Large intestine (tissue), 3 donors: ENCODE measurements at regions not wholly inside any gene's neighbourhood (a gene's known extent, or its start where the extent isn't known, plus 50 kb on each side); places are given as distances from the start of the nearest gene placed in this dataset.
A peak's percentile ranks its signal among the peaks of the same experiment; 100 is the strongest.
"Not testable (repeated sequence)": the region's sequence is repeated elsewhere in the genome, so short reads cannot be mapped to it uniquely, and the experiment has no call there.

Source experiments
- DNase-seq, 2 donors: peaks; one replicate each; pipeline versions ENCODE4 v3.0.0 to v3.0.0-alpha.2; 2013
- H3K27ac ChIP-seq: one replicate; pipeline ENCODE4 v1.5.1; 2013; ENCODE audit warnings: low read length
- H3K27me3 ChIP-seq: 2 replicates; pipeline ENCODE4 v1.6.1; 2013; ENCODE audit warnings: low read length; ENCODE audit not compliant: control insufficient read depth, insufficient read depth
- H3K36me3 ChIP-seq: 2 replicates; pipeline ENCODE4 v1.6.1; 2013; ENCODE audit warnings: low read length; ENCODE audit not compliant: control insufficient read depth, insufficient read depth
- H3K4me1 ChIP-seq: one replicate; pipeline ENCODE4 v1.6.1; 2013; ENCODE audit warnings: low read length; ENCODE audit not compliant: control insufficient read depth, insufficient read depth
- H3K4me3 ChIP-seq: one replicate; pipeline ENCODE4 v1.5.1; 2013; ENCODE audit warnings: low read length
- H3K9me3 ChIP-seq: one replicate; pipeline ENCODE4 v1.6.1; 2013; ENCODE audit warnings: mild to moderate bottlenecking, low read depth, low read length, moderate library complexity; ENCODE audit not compliant: control insufficient read depth
- WGBS: methylation state at CpG from one replicate; pipeline ENCODE4 v1.1.5; 2013; ENCODE audit warnings: low lambda C conversion rate; ENCODE audit not compliant: insufficient coverage; 5-methylcytosine and 5-hydroxymethylcytosine counted together

DNA sequence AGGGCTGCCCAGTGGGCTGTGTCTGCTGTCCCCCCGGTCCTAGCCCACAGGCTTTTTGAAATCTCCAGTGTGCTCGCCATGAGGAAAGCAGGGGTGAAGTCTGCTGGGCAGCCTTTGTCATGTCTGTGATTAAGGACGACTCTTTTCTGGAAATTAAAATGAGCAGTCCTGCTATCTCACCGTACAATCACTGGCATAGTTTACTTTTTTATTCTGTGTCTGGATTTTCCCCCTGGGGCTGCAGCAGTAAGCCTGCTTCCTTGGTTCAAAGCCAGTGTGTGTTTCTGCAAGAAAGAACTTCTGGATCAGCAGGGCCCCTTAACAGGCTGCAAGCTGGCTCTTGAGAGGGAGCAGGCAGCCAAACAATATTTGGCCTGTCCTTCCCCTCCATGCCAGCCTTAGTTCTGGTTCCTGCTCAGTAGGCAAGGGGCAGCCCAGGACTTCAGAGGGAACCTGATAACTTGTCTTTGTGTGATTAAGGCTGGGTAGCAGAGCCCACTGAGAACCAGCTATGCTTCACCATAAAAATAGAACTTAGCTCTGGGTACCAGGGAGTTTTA is 310.1 kb upstream of the PLGLB2 start:
- H3K36me3 ChIP-seq, H3K9me3 ChIP-seq, H3K27ac ChIP-seq, H3K4me1 ChIP-seq, H3K27me3 ChIP-seq, H3K4me3 ChIP-seq, DNase-seq: not testable (repeated sequence)
- no CpG with 5 or more reads among the region's 4 CpGs for WGBS

DNA sequence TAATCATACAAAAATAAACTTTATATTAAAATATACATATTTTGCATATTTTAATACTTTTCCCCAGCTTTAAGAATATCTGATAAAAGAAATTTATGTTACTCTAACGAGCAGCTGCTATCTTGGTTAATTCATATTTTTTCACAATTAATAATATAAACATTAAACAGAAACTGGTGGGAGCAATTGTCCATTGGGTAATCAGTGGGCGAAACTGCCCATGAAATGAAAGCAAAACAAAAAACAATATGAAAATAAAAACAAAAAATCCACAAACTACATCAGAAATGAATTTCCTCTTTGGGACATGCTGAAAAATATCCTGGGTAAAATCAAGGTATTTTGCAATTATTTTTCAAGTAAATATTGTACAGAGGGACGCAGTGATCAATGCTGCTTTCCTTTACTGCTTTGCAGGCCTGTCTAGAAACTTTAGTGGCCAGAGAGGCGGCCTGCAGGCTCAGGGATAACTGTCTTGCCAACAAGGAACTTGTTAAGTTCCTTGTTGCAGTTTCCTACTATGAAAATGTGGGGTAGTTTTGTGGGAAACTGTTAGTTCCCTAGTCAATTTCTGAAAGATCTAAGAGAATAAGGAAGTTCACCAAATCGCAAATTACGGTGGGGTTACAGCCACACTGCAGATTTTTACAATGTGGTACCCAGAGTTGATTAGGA is 309.0 kb upstream of the PLGLB2 start:
- H3K27me3 ChIP-seq, H3K36me3 ChIP-seq, H3K27ac ChIP-seq, H3K4me1 ChIP-seq, H3K9me3 ChIP-seq, DNase-seq, H3K4me3 ChIP-seq: not testable (repeated sequence)
- 100% methylated on average over 1 of the region's 6 CpGs for WGBS

DNA sequence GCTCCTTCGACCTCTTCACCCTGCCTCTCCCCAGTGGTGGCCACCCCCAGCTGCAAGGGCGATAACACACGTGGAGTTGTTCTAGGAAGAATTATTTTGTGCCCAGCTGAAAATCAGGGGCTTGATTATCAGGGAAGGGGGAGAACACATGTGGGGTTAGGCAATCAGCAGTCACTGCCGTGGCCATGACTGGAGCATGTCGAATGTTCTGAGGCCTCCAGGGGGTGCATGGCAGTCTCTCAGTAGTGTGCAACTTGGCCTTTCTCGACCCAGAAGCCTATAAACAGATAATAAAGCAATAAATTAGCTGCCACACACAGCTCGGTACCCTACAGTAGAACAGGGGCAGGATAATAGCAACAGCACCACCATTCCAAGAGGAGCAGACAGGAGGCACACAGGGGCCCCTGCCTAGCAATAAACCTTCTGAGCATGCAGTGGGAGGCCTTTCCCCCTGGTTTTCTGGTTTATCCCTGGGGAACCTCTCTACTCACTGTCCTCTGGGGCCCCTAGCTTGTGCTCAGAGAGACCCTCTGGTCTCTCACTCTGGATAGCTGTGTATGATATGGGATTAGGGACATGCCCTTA is 308.2 kb upstream of the PLGLB2 start:
- H3K4me1 ChIP-seq, H3K36me3 ChIP-seq, H3K4me3 ChIP-seq, H3K27ac ChIP-seq, H3K27me3 ChIP-seq, H3K9me3 ChIP-seq: not testable (repeated sequence)
- WGBS, result no CpG with 5 or more reads among the region's 7 CpGs
- DNase-seq, result peak; percentile 34 to 58

DNA sequence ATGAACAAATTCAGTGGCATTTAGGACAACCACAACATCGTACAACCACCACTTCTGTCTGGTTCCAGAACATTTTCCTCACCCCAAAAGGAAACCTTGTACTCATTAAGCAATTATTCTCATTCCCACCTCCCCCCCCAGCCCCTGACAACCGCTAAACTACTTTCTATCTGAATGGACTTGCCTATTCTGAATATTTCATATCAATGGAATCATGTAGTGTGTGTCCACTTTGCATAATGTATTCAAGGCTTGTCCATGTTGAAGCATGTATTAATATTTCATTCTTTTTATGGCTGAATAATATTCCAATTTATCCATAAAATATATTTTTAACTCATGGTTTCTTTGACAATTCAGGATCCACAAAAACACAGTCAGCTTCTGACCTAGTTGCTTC is 307.2 kb upstream of the PLGLB2 start:
- not testable (repeated sequence) for H3K27me3 ChIP-seq, H3K4me3 ChIP-seq, H3K9me3 ChIP-seq, H3K27ac ChIP-seq, H3K36me3 ChIP-seq, H3K4me1 ChIP-seq, DNase-seq
- no CpG with 5 or more reads among the region's 2 CpGs for WGBS

DNA sequence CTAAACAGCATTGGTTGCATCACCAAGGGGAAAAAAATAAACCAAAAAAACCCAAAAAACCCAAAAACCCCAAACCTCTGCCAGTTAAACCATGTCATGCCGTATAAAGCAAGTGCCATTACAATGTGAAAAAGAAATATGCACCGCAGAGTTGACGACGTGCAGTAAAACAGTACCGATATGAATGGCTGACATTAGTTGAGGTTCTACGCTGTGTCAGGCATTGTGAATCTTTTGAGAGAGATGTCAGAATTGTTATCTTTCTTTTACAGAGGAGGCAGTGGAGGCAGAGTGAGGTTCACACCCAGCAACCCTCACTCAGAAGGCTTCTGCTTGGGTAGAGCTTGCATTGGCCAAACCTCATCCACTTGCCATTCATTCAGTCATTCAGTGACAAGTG is 306.5 kb upstream of the PLGLB2 start:
- no CpG with 5 or more reads among the region's 6 CpGs for WGBS
- not testable (repeated sequence) for H3K27me3 ChIP-seq, H3K27ac ChIP-seq, H3K4me3 ChIP-seq, DNase-seq, H3K36me3 ChIP-seq, H3K4me1 ChIP-seq, H3K9me3 ChIP-seq

DNA sequence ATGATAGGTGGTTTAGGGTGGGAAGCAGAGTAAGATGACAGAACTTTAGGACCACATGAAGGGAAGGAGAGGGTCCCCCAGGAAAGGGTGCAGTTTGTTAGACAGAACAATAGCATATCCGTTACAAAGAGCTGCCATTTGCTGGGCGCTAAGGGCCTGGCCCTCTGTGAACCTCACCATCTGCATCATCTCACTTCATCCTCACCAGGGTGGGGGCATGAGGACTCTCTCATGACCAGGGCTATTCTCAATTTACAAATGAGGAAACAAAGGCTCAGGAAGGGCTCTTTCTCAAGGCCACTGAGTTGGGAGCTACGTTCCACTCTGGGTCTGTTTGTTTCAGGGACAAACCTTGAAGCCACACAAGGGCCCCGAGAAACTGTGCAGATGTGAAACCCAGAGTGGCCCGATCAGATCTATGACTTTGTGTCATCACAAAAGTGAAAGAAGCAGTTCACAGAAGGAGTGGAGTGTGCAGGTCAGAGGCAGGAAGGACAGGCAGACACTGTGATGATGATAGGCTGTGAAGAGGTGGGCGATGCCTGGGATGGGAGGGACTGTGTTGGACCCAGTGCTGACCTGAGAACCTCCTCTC is 304.8 kb upstream of the PLGLB2 start:
- not testable (repeated sequence) for H3K27me3 ChIP-seq, H3K27ac ChIP-seq, H3K4me3 ChIP-seq, H3K9me3 ChIP-seq, H3K4me1 ChIP-seq, DNase-seq, H3K36me3 ChIP-seq
- WGBS, result no CpG with 5 or more reads among the region's 6 CpGs

DNA sequence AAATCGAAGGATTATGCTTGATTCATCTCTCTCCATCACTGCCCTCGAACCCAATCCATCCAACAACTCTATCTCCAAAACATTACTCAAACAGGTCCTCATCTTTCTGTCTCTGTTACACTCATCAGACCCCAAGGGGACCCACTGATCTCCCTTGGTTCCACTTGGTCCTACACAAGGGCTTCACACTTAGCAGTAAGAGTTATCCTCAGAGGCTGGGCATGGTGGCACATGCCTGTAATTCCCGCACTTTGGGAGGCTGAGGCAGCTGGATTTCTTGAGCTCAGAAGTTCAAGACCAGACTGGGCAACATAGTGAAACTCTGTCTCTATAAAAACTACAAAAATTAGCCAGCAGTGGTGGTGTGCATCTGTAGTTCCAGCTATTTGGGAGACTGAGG is 302.9 kb upstream of the PLGLB2 start:
- not testable (repeated sequence) for H3K4me3 ChIP-seq, H3K27me3 ChIP-seq, H3K36me3 ChIP-seq, H3K9me3 ChIP-seq, DNase-seq, H3K27ac ChIP-seq, H3K4me1 ChIP-seq
- WGBS, result no CpG with 5 or more reads among the region's 3 CpGs

DNA sequence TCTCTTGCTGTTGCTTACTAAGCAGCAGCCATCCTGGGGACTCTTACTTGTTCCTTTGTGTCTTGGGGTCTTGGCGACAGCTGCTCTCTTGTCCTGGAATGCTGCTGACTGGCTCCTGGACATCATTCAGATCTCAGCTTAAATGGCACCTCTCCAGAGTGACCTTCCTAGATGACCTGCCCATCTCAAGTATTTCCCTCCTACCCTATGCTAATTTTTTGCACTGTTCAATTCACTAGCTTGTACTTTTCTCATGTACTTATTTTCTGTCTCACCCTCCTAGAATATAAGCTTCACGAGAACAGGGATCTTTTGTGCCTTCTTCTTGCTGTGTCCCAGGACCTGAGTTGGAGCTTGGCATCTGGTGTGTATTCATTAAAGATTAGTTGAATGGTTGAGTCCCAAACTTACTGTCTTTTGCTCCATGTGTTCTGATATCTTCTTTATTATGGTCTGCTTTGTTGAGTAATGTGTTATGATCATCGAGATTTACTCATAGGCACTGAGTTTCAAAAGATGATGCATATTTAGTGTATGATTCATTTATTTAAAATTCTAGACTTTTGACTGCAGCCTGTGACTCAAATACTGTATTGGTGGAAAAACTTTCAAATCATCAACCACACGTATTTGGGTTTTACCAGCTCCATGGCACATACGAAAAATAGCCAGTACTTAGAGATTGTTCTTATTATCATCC is 302.1 kb upstream of the PLGLB2 start:
- not testable (repeated sequence) for H3K36me3 ChIP-seq, H3K27me3 ChIP-seq, H3K4me1 ChIP-seq, H3K9me3 ChIP-seq, DNase-seq, H3K27ac ChIP-seq, H3K4me3 ChIP-seq
- WGBS, result no CpG with 5 or more reads among the region's 5 CpGs

DNA sequence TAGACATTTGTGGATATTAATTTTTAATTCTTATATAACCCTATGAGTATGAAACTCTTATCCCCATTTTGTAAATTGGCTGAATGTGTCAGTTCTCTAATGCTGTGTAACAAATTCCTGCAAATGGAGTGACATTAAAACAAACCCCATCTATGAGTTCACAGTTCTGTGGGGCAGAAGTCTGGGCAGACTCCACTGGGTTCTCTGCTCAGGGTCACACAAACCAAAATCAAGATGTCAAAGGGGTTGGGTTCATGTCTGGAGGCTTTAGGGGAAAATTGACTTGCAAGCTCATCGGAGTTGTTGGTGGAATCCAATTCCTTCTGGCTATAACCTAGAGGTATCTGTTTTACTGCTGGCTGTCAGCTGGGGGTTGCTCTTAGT is 301.6 kb upstream of the PLGLB2 start:
- H3K27ac ChIP-seq, H3K27me3 ChIP-seq, H3K4me1 ChIP-seq, H3K36me3 ChIP-seq, H3K9me3 ChIP-seq, H3K4me3 ChIP-seq, DNase-seq: not testable (repeated sequence)
- no CpG with 5 or more reads among the region's 1 CpG for WGBS

DNA sequence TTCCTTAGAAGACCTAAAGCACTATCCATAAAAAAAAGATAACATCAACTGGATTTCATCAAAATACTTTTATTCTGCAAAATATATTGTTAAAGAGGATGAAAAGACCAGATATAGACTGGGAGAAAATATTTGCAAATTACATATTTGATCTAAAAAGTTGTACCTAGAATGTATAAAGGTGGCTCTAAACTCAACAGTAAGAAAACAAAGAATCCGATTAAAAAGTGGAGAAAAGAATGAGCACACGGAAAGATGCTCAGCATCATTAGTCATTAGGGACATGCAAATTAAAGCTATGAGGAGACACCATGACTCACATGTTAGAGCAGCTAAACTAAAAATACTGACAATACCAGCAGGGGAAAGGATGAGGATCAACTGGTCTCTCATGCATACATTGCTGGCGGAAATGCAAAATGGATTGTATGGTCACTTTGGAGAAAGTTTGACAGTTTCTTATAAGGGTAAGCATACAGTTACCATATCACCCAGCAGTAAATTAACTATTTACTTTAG is 298.4 kb upstream of the PLGLB2 start:
- not testable (repeated sequence) for H3K36me3 ChIP-seq
- no CpG with 5 or more reads among the region's 3 CpGs for WGBS

More for the DNA sequence above, 298.4 kb upstream of the PLGLB2 start:
- H3K9me3 ChIP-seq, DNase-seq, H3K27ac ChIP-seq, H3K4me1 ChIP-seq, H3K4me3 ChIP-seq, H3K27me3 ChIP-seq: not testable (repeated sequence)
